Hepatocyte (in vitro differentiated cells): ENCODE measurements at regions not wholly inside any gene's neighbourhood (a gene's known extent, or its start where the extent isn't known, plus 50 kb on each side); places are given as distances from the start of the nearest gene placed in this dataset.

Source experiments
- EZH2 ChIP-seq: fragments of 200-600 bp; sonication (generic); IDR thresholded peaks from 2 replicates; pipeline ENCODE4 v1.6.1; 2016; ENCODE audit warnings: antibody characterized with exemption, mild to moderate bottlenecking, borderline replicate concordance
- TF ChIP-seq, protein P1 (sequence below): fragments of 200-600 bp; sonication (generic); IDR thresholded peaks from 2 replicates; pipeline ENCODE4 v1.5.1; 2016; ENCODE audit warnings: antibody characterized with exemption, mild to moderate bottlenecking; ENCODE audit not compliant: poor library complexity

DNA sequence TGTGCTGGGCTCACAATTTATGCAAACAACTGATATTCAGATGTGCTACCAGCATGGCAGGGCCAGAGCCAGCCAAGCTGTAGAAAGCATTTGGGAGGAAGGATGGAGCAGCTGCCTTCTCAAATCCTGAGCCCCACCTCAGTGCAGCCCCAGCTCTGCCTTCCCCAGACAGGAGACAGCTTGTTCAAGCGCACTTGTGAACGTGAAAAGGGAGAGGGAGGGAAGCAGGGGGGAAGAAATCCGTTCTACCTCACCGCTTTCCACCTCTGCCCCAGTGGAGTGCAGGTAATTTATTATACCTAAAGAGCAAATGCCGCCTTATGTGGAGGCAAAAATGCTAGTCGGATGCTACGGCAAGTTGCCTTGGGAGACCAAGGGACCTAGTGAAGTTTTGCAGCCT lies 66.0 kb upstream of the SLC14A2 start:
- TF ChIP-seq, protein P1, sequence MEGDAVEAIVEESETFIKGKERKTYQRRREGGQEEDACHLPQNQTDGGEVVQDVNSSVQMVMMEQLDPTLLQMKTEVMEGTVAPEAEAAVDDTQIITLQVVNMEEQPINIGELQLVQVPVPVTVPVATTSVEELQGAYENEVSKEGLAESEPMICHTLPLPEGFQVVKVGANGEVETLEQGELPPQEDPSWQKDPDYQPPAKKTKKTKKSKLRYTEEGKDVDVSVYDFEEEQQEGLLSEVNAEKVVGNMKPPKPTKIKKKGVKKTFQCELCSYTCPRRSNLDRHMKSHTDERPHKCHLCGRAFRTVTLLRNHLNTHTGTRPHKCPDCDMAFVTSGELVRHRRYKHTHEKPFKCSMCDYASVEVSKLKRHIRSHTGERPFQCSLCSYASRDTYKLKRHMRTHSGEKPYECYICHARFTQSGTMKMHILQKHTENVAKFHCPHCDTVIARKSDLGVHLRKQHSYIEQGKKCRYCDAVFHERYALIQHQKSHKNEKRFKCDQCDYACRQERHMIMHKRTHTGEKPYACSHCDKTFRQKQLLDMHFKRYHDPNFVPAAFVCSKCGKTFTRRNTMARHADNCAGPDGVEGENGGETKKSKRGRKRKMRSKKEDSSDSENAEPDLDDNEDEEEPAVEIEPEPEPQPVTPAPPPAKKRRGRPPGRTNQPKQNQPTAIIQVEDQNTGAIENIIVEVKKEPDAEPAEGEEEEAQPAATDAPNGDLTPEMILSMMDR = no peak
- TF ChIP-seq EZH2 = no peak
